ENCODE measurements at regions not wholly inside any gene's neighbourhood (a gene's known extent, or its start where the extent isn't known, plus 50 kb on each side); places are given as distances from the start of the nearest gene placed in this dataset.

- no peak for TF ChIP-seq E2F4 (CRISPR knock-in tag; IDR thresholded peaks at IDR 0.05; ENCODE audit: borderline replicate concordance, low read depth)
- TF ChIP-seq ZNF671 (CRISPR knock-in tag; IDR thresholded peaks at IDR 0.05) = no peak
- no peak for TF ChIP-seq RORB (CRISPR knock-in tag; IDR thresholded peaks at IDR 0.05)
These were observed 141.7 kb downstream of the NXNL2 start (continued) for GRCh38 chr9:88676644-88677043.

- peaks cover 19% of the 10 kb centered on the region for H3K9me3 Mint-ChIP-seq
- no peaks in the 10 kb centered on the region for H3K27me3 Mint-ChIP-seq (ENCODE audit: low read depth)
- no peak for DNase-seq (ENCODE audit: low spot score)
- no peaks in the 10 kb centered on the region for H3K36me3 Mint-ChIP-seq
- H3K27ac Mint-ChIP-seq = no peak overlapping the region
- no peak for ATAC-seq
- H3K4me3 Mint-ChIP-seq = no peak overlapping the region
- CTCF ChIA-PET = no interaction called here
- TF ChIP-seq SMAD4 (CRISPR knock-in tag; IDR thresholded peaks at IDR 0.05) (no peak), HMGXB4 (CRISPR knock-in tag; IDR thresholded peaks at IDR 0.05) (no peak), ZNF232 (CRISPR knock-in tag; IDR thresholded peaks at IDR 0.05) (no peak)
- no peaks in the 10 kb centered on the region for H3K4me1 Mint-ChIP-seq
- POLR2A ChIA-PET = no interaction called here
These were observed 143.0 kb downstream of the NXNL2 start for GRCh38 chr9:88678008-88678407.

GRCh38 chr9:88678431-88678830 is 143.5 kb downstream of the NXNL2 start:
- ATAC-seq = no peak
- Mint-ChIP-seq H3K27me3 (ENCODE audit: low read depth) (no peaks in the 10 kb centered on the region), H3K9me3 (peaks cover 19% of the 10 kb centered on the region), H3K4me3 (no peak overlapping the region), H3K4me1 (no peaks in the 10 kb centered on the region), H3K36me3 (no peaks in the 10 kb centered on the region), H3K27ac (no peak overlapping the region)
- DNase-seq (ENCODE audit: low spot score) = no peak
- ChIA-PET CTCF (no interaction called here), POLR2A (no interaction called here)
- TF ChIP-seq ZNF512 (CRISPR knock-in tag; IDR thresholded peaks at IDR 0.05; ENCODE audit: borderline replicate concordance) (no peak), CTCF (IDR thresholded peaks at IDR 0.05) (no peak), ZNF396 (CRISPR knock-in tag; IDR thresholded peaks at IDR 0.05; ENCODE audit: borderline replicate concordance) (no peak), NFE2L1 (CRISPR knock-in tag; IDR thresholded peaks at IDR 0.05) (no peak), SP1 (CRISPR knock-in tag; conservative IDR thresholded peaks at IDR 0.05) (no peak), MXD4 (CRISPR knock-in tag; IDR thresholded peaks at IDR 0.05; ENCODE audit: borderline replicate concordance) (no peak), ELF4 (CRISPR knock-in tag; IDR thresholded peaks at IDR 0.05; ENCODE audit: low read depth) (no peak), HMGXB4 (CRISPR knock-in tag; IDR thresholded peaks at IDR 0.05) (no peak), ZBTB43 (CRISPR knock-in tag; IDR thresholded peaks at IDR 0.05) (no peak), GABPB1 (CRISPR knock-in tag; IDR thresholded peaks at IDR 0.05) (no peak), ZNF671 (CRISPR knock-in tag; IDR thresholded peaks at IDR 0.05) (no peak), MLX (CRISPR knock-in tag; IDR thresholded peaks at IDR 0.05) (no peak), ZBTB21 (CRISPR knock-in tag; IDR thresholded peaks at IDR 0.05; ENCODE audit: borderline replicate concordance) (no peak), ZNF138 (CRISPR knock-in tag; conservative IDR thresholded peaks at IDR 0.05) (no peak), PRRX2 (CRISPR knock-in tag; IDR thresholded peaks at IDR 0.05) (no peak), KAT7 (CRISPR knock-in tag; IDR thresholded peaks at IDR 0.05; ENCODE audit: borderline replicate concordance) (no peak), ESRRA (CRISPR knock-in tag; IDR thresholded peaks at IDR 0.05; ENCODE audit: borderline replicate concordance) (no peak), FOXJ3 (CRISPR knock-in tag; IDR thresholded peaks at IDR 0.05; ENCODE audit: borderline replicate concordance) (no peak)

All from WTC11 (cell line).